B cell (primary cell): ENCODE measurements at regions not wholly inside any gene's neighbourhood (a gene's known extent, or its start where the extent isn't known, plus 50 kb on each side); places are given as distances from the start of the nearest gene placed in this dataset.

Source experiments
- EZH2 ChIP-seq: IDR thresholded peaks from 2 replicates; pipeline ENCODE4 v1.6.1; 2012; ENCODE audit warnings: borderline replicate concordance, low read depth, mild to moderate bottlenecking, moderate library complexity, low read length; ENCODE audit not compliant: insufficient read depth, poor library complexity, severe bottlenecking
- TF ChIP-seq, protein P1 (sequence below): fragments of 200-600 bp; IDR thresholded peaks from one replicate; pipeline ENCODE4 v1.8.0; 2022; ENCODE audit warnings: antibody characterized with exemption, mild to moderate bottlenecking

DNA sequence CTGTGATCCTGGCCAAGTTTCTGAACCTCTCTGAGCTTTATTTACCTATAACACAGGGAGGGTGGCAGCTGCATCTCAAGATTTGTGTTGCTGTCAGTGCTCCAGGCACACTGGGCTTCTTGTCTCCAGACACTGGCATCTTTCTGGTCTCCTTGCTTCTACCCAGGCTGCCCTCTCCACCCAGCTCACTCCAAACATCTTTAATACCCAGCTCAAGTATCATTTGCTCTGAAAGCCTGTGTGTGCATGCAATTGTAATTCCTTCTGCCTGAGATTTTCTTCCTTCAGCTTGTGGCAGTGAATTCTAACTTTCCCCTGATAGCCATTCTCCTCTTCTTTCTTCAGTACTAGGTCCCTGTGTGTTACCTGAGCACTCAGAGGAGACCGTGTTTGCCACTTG lies 50.7 kb upstream of the USP7 start:
- TF ChIP-seq, protein P1, sequence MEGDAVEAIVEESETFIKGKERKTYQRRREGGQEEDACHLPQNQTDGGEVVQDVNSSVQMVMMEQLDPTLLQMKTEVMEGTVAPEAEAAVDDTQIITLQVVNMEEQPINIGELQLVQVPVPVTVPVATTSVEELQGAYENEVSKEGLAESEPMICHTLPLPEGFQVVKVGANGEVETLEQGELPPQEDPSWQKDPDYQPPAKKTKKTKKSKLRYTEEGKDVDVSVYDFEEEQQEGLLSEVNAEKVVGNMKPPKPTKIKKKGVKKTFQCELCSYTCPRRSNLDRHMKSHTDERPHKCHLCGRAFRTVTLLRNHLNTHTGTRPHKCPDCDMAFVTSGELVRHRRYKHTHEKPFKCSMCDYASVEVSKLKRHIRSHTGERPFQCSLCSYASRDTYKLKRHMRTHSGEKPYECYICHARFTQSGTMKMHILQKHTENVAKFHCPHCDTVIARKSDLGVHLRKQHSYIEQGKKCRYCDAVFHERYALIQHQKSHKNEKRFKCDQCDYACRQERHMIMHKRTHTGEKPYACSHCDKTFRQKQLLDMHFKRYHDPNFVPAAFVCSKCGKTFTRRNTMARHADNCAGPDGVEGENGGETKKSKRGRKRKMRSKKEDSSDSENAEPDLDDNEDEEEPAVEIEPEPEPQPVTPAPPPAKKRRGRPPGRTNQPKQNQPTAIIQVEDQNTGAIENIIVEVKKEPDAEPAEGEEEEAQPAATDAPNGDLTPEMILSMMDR, result no peak
- no peak for TF ChIP-seq EZH2
